Esophagus squamous epithelium (tissue), 4 donors: ENCODE measurements at regions not wholly inside any gene's neighbourhood (a gene's known extent, or its start where the extent isn't known, plus 50 kb on each side); places are given as distances from the start of the nearest gene placed in this dataset.

Experiments
- CTCF ChIP-seq, 6 experiments: fragments of 450-650 bp in 4 of 6; fragments of 200-600 bp in 2 of 6; sonication (generic) in 2 of 6; IDR thresholded peaks; one replicate each; pipeline ENCODE4 v1.5.1; 2016 to 2019; ENCODE audit warnings: antibody characterized with exemption in 6 of 6, mild to moderate bottlenecking in 4 of 6, moderate library complexity in 4 of 6
- POLR2A ChIP-seq, 4 donors: fragments of 450-650 bp; IDR thresholded peaks; one replicate each; pipeline ENCODE4 v1.6.1; 2017; ENCODE audit warnings: antibody characterized with exemption in 4 of 4, mild to moderate bottlenecking in 4 of 4, moderate library complexity in 3 of 4

GRCh38 chr10:107341281-107341680 lies 176.8 kb upstream of the SORCS1 start:
- TF ChIP-seq CTCF (IDR thresholded peaks at IDR 0.05) (no peak), POLR2A (IDR thresholded peaks at IDR 0.05) (no peak)
